ENCODE measurements at regions not wholly inside any gene's neighbourhood (a gene's known extent, or its start where the extent isn't known, plus 50 kb on each side); places are given as distances from the start of the nearest gene placed in this dataset.

GRCh38 chr4:31727030-31727429, 1006.9 kb downstream of the PCDH7 start:
- FAIRE-seq: no peak

More at GRCh38 chr4:31727030-31727429, 1006.9 kb downstream of the PCDH7 start:
- Histone ChIP-seq H4K91ac (replicated peaks; ENCODE audit: insufficient read length, low read length) (no peak overlapping the region), H4K5ac (ENCODE audit: insufficient read length, low read depth, low read length) (no peak overlapping the region), H3K27me3 (replicated peaks in 1 of 4; ENCODE audit: control insufficient read depth in 3 of 4, extremely low read depth in 1 of 4, insufficient read depth in 3 of 4, low read length in 3 of 4) (no peaks in the 10 kb centered on the region), H3K4ac (replicated peaks; ENCODE audit: insufficient read length, low read depth, low read length) (no peak overlapping the region), H2BK15ac (ENCODE audit: low read length) (no peak overlapping the region), H3K27ac (ENCODE audit: low read depth, low read length) (no peak overlapping the region), H3K18ac (ENCODE audit: extremely low read depth, low read length) (no peak overlapping the region), H3K56ac (replicated peaks; ENCODE audit: insufficient read length, low read depth, low read length) (no peak overlapping the region), H3K4me1 (replicated peaks in 1 of 4; ENCODE audit: control insufficient read depth in 3 of 4, insufficient read depth in 4 of 4, low read length in 3 of 4) (no peaks in the 10 kb centered on the region), H3K9me3 (ENCODE audit: insufficient read depth in 2 of 2, low read depth in 1 of 2, low read length in 1 of 2) (no peaks in the 10 kb centered on the region), H3K79me1 (ENCODE audit: low read depth, low read length) (no peaks in the 10 kb centered on the region), H2AFZ (ENCODE audit: low read length) (no peak overlapping the region), H4K8ac (ENCODE audit: extremely low read depth, insufficient read depth, low read length) (no peak overlapping the region), H3K4me3 (ENCODE audit: extremely low read depth in 1 of 4, insufficient read depth in 2 of 4, low read depth in 3 of 4, low read length in 4 of 4) (no peak overlapping the region), H3K23ac (ENCODE audit: insufficient read length) (no peak overlapping the region), H2BK120ac (replicated peaks; ENCODE audit: low read depth, low read length) (no peak overlapping the region), H3K79me2 (ENCODE audit: control insufficient read depth in 1 of 2, insufficient read depth in 2 of 2, low read length in 2 of 2) (no peaks in the 10 kb centered on the region), H3K9ac (replicated peaks in 1 of 4; ENCODE audit: extremely low read depth in 1 of 4, low read depth in 3 of 4, low read length in 3 of 4) (no peak overlapping the region), H3K23me2 (ENCODE audit: low read depth, low read length) (no peaks in the 10 kb centered on the region), H2BK12ac (ENCODE audit: low read depth, low read length) (no peak overlapping the region), H2AK5ac (ENCODE audit: low read depth, low read length) (no peak overlapping the region), H2BK20ac (ENCODE audit: low read length) (no peak overlapping the region), H3K4me2 (ENCODE audit: insufficient read depth in 1 of 2, low read depth in 2 of 2, low read length in 2 of 2) (no peak overlapping the region), H2BK5ac (ENCODE audit: low read depth, low read length) (no peak overlapping the region), H3K14ac (ENCODE audit: insufficient read length) (no peak overlapping the region), H3K36me3 (ENCODE audit: control insufficient read depth in 2 of 4, insufficient read depth in 4 of 4, low read length in 3 of 4) (no peaks in the 10 kb centered on the region), H4K20me1 (replicated peaks in 1 of 2; ENCODE audit: control insufficient read depth in 1 of 2, insufficient read depth in 2 of 2, low read length in 2 of 2) (no peaks in the 10 kb centered on the region)
- TF ChIP-seq RXRA (IDR thresholded peaks at IDR 0.05; ENCODE audit: insufficient read depth, low read depth, low read length) (no peak), BACH1 (IDR thresholded peaks at IDR 0.05; ENCODE audit: low read length) (no peak), MAFK (IDR thresholded peaks at IDR 0.05; ENCODE audit: low read depth, low read length) (no peak), CHD1 (IDR thresholded peaks at IDR 0.05; ENCODE audit: low read depth, low read length) (no peak), EP300 (IDR thresholded peaks at IDR 0.05; ENCODE audit: borderline replicate concordance in 1 of 2, low read depth in 2 of 2, low read length in 2 of 2) (no peak), RFX5 (IDR thresholded peaks at IDR 0.05; ENCODE audit: borderline replicate concordance, low read depth, low read length) (no peak)
- POLR2A ChIA-PET (ENCODE audit: partially characterized antibody): no interaction called here
- CTCF ChIA-PET (ENCODE audit: partially characterized antibody): no interaction called here
- WGBS, 2 experiments (ENCODE audit: extremely low coverage in 1 of 2, insufficient coverage in 1 of 2, insufficient read length in 1 of 2, insufficient replicate concordance in 2 of 2, low coverage in 1 of 2, low lambda C conversion rate in 2 of 2, missing lambda C conversion rate in 1 of 2): 92% methylated on average over 1 of the region's 1 CpG; no CpG with 5 or more reads in 1 of the 2 experiments
- no peak for DNase-seq (ENCODE audit: low read depth in 1 of 2, low spot score in 2 of 2)
